ENCODE measurements at regions not wholly inside any gene's neighbourhood (a gene's known extent, or its start where the extent isn't known, plus 50 kb on each side); places are given as distances from the start of the nearest gene placed in this dataset.

- H3K27me3 Mint-ChIP-seq (ENCODE audit: insufficient read depth, low read depth, poor library complexity): peaks cover 7% of the 10 kb centered on the region
- H3K4me3 Mint-ChIP-seq: no peak overlapping the region
- no peak overlapping the region for H3K27ac Mint-ChIP-seq
- H3F3A ChIP-seq (replicated peaks; ENCODE audit: low read depth): no peaks in the 10 kb centered on the region
- no peak overlapping the region for H3K27ac ChIP-seq (ENCODE audit: low read depth)
- H3K36me3 ChIP-seq (ENCODE audit: insufficient read depth): no peaks in the 10 kb centered on the region
- H3K4me1 Mint-ChIP-seq: peaks cover 29% of the 10 kb centered on the region
- no peaks in the 10 kb centered on the region; the same call in 2 of the 3 replicates for H3K36me3 Mint-ChIP-seq (ENCODE audit: low read depth)
- H2AFZ ChIP-seq: no peak overlapping the region
- no peaks in the 10 kb centered on the region for H3K9me3 Mint-ChIP-seq
- peaks cover 19% of the 10 kb centered on the region for H3K4me1 ChIP-seq (ENCODE audit: insufficient read depth)
- no peak overlapping the region for H3K4me3 ChIP-seq
- no peak overlapping the region for H3K4me2 ChIP-seq
- no peaks in the 10 kb centered on the region for H3K79me2 ChIP-seq (replicated peaks; ENCODE audit: insufficient read depth)
- H4K20me1 ChIP-seq (replicated peaks; ENCODE audit: insufficient read depth): no peaks in the 10 kb centered on the region
- ATAC-seq (no peak), DNase-seq (ENCODE audit: low spot score) (no peak)
- TF ChIP-seq POLR2AphosphoS5 (IDR thresholded peaks at IDR 0.05; ENCODE audit: low read depth): no peak
- TF ChIP-seq, protein P1, sequence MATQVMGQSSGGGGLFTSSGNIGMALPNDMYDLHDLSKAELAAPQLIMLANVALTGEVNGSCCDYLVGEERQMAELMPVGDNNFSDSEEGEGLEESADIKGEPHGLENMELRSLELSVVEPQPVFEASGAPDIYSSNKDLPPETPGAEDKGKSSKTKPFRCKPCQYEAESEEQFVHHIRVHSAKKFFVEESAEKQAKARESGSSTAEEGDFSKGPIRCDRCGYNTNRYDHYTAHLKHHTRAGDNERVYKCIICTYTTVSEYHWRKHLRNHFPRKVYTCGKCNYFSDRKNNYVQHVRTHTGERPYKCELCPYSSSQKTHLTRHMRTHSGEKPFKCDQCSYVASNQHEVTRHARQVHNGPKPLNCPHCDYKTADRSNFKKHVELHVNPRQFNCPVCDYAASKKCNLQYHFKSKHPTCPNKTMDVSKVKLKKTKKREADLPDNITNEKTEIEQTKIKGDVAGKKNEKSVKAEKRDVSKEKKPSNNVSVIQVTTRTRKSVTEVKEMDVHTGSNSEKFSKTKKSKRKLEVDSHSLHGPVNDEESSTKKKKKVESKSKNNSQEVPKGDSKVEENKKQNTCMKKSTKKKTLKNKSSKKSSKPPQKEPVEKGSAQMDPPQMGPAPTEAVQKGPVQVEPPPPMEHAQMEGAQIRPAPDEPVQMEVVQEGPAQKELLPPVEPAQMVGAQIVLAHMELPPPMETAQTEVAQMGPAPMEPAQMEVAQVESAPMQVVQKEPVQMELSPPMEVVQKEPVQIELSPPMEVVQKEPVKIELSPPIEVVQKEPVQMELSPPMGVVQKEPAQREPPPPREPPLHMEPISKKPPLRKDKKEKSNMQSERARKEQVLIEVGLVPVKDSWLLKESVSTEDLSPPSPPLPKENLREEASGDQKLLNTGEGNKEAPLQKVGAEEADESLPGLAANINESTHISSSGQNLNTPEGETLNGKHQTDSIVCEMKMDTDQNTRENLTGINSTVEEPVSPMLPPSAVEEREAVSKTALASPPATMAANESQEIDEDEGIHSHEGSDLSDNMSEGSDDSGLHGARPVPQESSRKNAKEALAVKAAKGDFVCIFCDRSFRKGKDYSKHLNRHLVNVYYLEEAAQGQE (IDR thresholded peaks at IDR 0.05; ENCODE audit: unreplicated experiment): peak; percentile 52
- H3K27me3 ChIP-seq (ENCODE audit: insufficient read depth): no peaks in the 10 kb centered on the region
- H3K9me2 ChIP-seq (ENCODE audit: insufficient read depth): 0 out of 2 replicates have a peak, but pooled peaks cover 6% of the 10 kb centered on the region
These were observed 170.4 kb upstream of the UBL3 start for GRCh38 chr13:30020726-30021312.

DNA sequence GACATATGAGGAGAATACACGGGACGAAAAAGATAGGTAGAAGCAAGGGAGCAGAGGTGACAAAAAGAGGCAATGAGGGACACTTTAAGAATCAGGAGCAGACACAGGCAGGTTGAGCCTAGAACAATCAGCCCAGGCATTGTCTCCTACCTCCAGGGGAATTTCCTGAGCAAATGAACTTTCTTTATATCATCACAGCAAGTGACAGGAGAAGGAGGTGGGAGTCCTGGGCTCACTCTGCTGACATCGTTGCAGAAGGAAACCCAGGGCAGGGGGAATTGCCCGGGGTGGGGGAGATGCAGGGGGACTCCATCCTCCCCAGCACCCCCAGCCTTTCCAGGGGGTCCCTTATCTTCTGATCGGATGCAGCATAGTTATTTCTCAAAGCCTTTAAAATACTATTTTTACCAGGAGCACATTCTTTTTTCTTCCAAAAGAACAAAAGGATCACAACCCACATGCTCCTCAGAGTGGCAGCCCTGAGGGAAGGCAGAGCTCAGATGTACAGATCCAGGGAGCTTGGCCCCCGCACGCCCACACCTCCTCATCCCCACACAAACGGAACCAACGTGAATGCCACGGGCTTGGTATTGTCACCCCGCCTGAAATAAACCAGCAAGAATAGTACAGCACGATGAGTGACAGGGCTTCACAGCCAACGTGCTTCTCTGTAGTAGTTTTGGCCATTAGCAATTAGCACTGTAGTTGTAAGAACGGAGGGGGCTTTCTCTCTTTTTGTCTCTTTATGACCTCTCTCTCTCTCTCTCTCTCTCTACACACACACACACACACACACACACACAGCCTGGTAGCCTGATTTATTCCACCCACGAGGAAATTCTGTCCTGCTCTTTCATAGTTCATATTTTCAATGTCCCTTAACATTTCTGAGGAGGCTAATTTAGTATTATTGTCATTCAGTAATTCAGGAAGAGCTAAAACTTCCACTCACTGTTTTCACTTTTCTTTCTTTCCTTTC, 169.5 kb upstream of the UBL3 start:
- no peak overlapping the region for H3K4me3 ChIP-seq
- H3K27me3 ChIP-seq (ENCODE audit: insufficient read depth): no peaks in the 10 kb centered on the region
- 0 out of 2 replicates have a peak, but pooled peaks cover 6% of the 10 kb centered on the region for H3K9me2 ChIP-seq (ENCODE audit: insufficient read depth)
- Mint-ChIP-seq H3K27me3 (ENCODE audit: insufficient read depth, low read depth, poor library complexity) (peaks cover 7% of the 10 kb centered on the region), H3K4me1 (peaks cover 37% of the 10 kb centered on the region), H3K36me3 (ENCODE audit: low read depth) (no peaks in the 10 kb centered on the region; the same call in 2 of the 3 replicates), H3K27ac (peak overlapping the region; percentile 2; the same call in 1 of the 2 replicates), H3K4me3 (peak overlapping the region; percentile 30; the same call in 1 of the 3 replicates), H3K9me3 (no peaks in the 10 kb centered on the region)
- H3K36me3 ChIP-seq (ENCODE audit: insufficient read depth): no peaks in the 10 kb centered on the region
- no peak overlapping the region for H3K27ac ChIP-seq (ENCODE audit: low read depth)
- peak overlapping the region; percentile 93 for H2AFZ ChIP-seq
- H3K4me2 ChIP-seq: peak overlapping the region; percentile 55; the same call in 1 of the 2 replicates
- H3F3A ChIP-seq (replicated peaks; ENCODE audit: low read depth): no peaks in the 10 kb centered on the region
- H3K79me2 ChIP-seq (replicated peaks; ENCODE audit: insufficient read depth): no peaks in the 10 kb centered on the region
- peak; percentile 19 for DNase-seq (ENCODE audit: low spot score)
- ATAC-seq: peak; percentile 74
- no peaks in the 10 kb centered on the region for H4K20me1 ChIP-seq (replicated peaks; ENCODE audit: insufficient read depth)
- peaks cover 19% of the 10 kb centered on the region for H3K4me1 ChIP-seq (ENCODE audit: insufficient read depth)
- TF ChIP-seq ZNF462 (CRISPR knock-in tag; IDR thresholded peaks at IDR 0.05) (no peak), POLR2AphosphoS5 (IDR thresholded peaks at IDR 0.05; ENCODE audit: low read depth) (no peak), NANOG (IDR thresholded peaks at IDR 0.05; ENCODE audit: borderline replicate concordance) (no peak), ZNF114 (CRISPR knock-in tag; IDR thresholded peaks at IDR 0.05) (no peak), ZNF331 (CRISPR knock-in tag; IDR thresholded peaks at IDR 0.05; ENCODE audit: low read depth) (no peak), EZH2phosphoT487 (IDR thresholded peaks at IDR 0.05; ENCODE audit: unreplicated experiment) (no peak)

All from GM23338 (cell line).